WTC11 (cell line): ENCODE measurements at regions not wholly inside any gene's neighbourhood (a gene's known extent, or its start where the extent isn't known, plus 50 kb on each side); places are given as distances from the start of the nearest gene placed in this dataset.

ENCODE experiments used
- ATAC-seq: fragments of 200-7000 bp; cut with Tn5 transposase; 2 replicates; pipeline ENCODE4 v1.10.0; 2021; ENCODE audit warnings: mild to moderate bottlenecking, moderate library complexity
- CTCF ChIA-PET: fragments of 300-600 bp; sonication (Branson Sonifier 250); formaldehyde crosslinking; loops from one replicate; lab custom pipeline; 2021; ENCODE audit warnings: antibody characterized with exemption; lab: Charles Lee
- POLR2A ChIA-PET: fragments of 350-600 bp; sonication (Branson Sonifier 250); formaldehyde crosslinking; loops from one replicate; lab custom pipeline; 2021; ENCODE audit warnings: antibody characterized with exemption; lab: Charles Lee
- DNase-seq: peaks from one replicate; pipeline ENCODE4 v3.0.0; 2021; ENCODE audit warnings: low spot score
- H3K27ac Mint-ChIP-seq: 2 replicates; pipeline ENCODE4 v1.8.0; 2021; ENCODE audit warnings: mixed read lengths
- H3K27me3 Mint-ChIP-seq: 2 replicates; pipeline ENCODE4 v1.8.0; 2021; ENCODE audit warnings: low read depth, mild to moderate bottlenecking, moderate library complexity, mixed read lengths
- H3K36me3 Mint-ChIP-seq: 2 replicates; pipeline ENCODE4 v1.8.0; 2021; ENCODE audit warnings: mixed read lengths
- H3K4me1 Mint-ChIP-seq: 2 replicates; pipeline ENCODE4 v1.8.0; 2022; ENCODE audit warnings: mixed read lengths
- H3K4me3 Mint-ChIP-seq: 2 replicates; pipeline ENCODE4 v1.8.0; 2021; ENCODE audit warnings: mild to moderate bottlenecking, moderate library complexity, mixed read lengths
- H3K9me3 Mint-ChIP-seq: 2 replicates; pipeline ENCODE4 v1.8.0; 2021; ENCODE audit warnings: mixed read lengths
- AR ChIP-seq: fragments of 250-450 bp; sonication (Bioruptor Pico); IDR thresholded peaks from 2 replicates; pipeline ENCODE4 v1.9.0; 2021; ENCODE audit warnings: mild to moderate bottlenecking
- ATF2 ChIP-seq: sonication (generic); formaldehyde crosslinking; IDR thresholded peaks from 2 replicates; pipeline ENCODE4 v1.8.1; 2022; ENCODE audit warnings: low read depth, missing genetic modification reagents, borderline replicate concordance
- E2F4 ChIP-seq: sonication (generic); formaldehyde crosslinking; IDR thresholded peaks from 2 replicates; pipeline ENCODE4 v1.8.1; 2022; ENCODE audit warnings: low read depth, mild to moderate bottlenecking, moderate library complexity, missing genetic modification reagents, borderline replicate concordance
- ESRRA ChIP-seq: sonication (generic); formaldehyde crosslinking; IDR thresholded peaks from 2 replicates; pipeline ENCODE4 v1.8.1; 2022; ENCODE audit warnings: mild to moderate bottlenecking, missing genetic modification reagents, borderline replicate concordance
- ETV6 ChIP-seq: sonication (generic); formaldehyde crosslinking; IDR thresholded peaks from 2 replicates; pipeline ENCODE4 v1.8.1; 2022; ENCODE audit warnings: mild to moderate bottlenecking, missing genetic modification reagents
- FOXP1 ChIP-seq: sonication (generic); formaldehyde crosslinking; IDR thresholded peaks from 2 replicates; pipeline ENCODE4 v1.8.0; 2022; ENCODE audit warnings: missing genetic modification reagents, mild to moderate bottlenecking, moderate library complexity, borderline replicate concordance
- GRHL2 ChIP-seq: fragments of 250-450 bp; sonication (Bioruptor Pico); IDR thresholded peaks from 2 replicates; pipeline ENCODE4 v1.8.0; 2022; ENCODE audit warnings: mild to moderate bottlenecking, moderate library complexity; ENCODE audit not compliant: insufficient replicate concordance, severe bottlenecking
- GTF2I ChIP-seq: fragments of 250-450 bp; sonication (Bioruptor Pico); conservative IDR thresholded peaks from 2 replicates; pipeline ENCODE4 v1.4.0; 2021; ENCODE audit warnings: mild to moderate bottlenecking
- KAT7 ChIP-seq: sonication (generic); formaldehyde crosslinking; IDR thresholded peaks from 2 replicates; pipeline ENCODE4 v1.8.1; 2023; ENCODE audit warnings: missing genetic modification reagents, mild to moderate bottlenecking, borderline replicate concordance
- MYBL2 ChIP-seq: sonication (generic); formaldehyde crosslinking; IDR thresholded peaks from 2 replicates; pipeline ENCODE4 v1.8.1; 2023; ENCODE audit warnings: mild to moderate bottlenecking, moderate library complexity, missing genetic modification reagents
- NFATC4 ChIP-seq: fragments of 250-450 bp; sonication (Bioruptor Pico); IDR thresholded peaks from 2 replicates; pipeline ENCODE4 v1.9.0; 2021; ENCODE audit warnings: mild to moderate bottlenecking
- NFE2L1 ChIP-seq: sonication (generic); formaldehyde crosslinking; IDR thresholded peaks from 2 replicates; pipeline ENCODE4 v1.8.1; 2023; ENCODE audit warnings: missing genetic modification reagents
- PRRX2 ChIP-seq: fragments of 250-450 bp; sonication (Bioruptor Pico); IDR thresholded peaks from 2 replicates; pipeline ENCODE4 v1.8.0; 2021; ENCODE audit warnings: mild to moderate bottlenecking
- USF1 ChIP-seq: sonication (generic); formaldehyde crosslinking; IDR thresholded peaks from 2 replicates; pipeline ENCODE4 v1.8.0; 2022; ENCODE audit warnings: mild to moderate bottlenecking, missing genetic modification reagents
- USF2 ChIP-seq: sonication (generic); formaldehyde crosslinking; IDR thresholded peaks from 2 replicates; pipeline ENCODE4 v1.8.1; 2023; ENCODE audit warnings: mild to moderate bottlenecking, missing genetic modification reagents, moderate library complexity
- ZBTB21 ChIP-seq: sonication (generic); formaldehyde crosslinking; IDR thresholded peaks from 2 replicates; pipeline ENCODE4 v1.8.1; 2023; ENCODE audit warnings: mild to moderate bottlenecking, missing genetic modification reagents, borderline replicate concordance
- ZBTB43 ChIP-seq: sonication (generic); formaldehyde crosslinking; IDR thresholded peaks from 2 replicates; pipeline ENCODE4 v1.8.1; 2023; ENCODE audit warnings: mild to moderate bottlenecking, missing genetic modification reagents
- ZNF219 ChIP-seq: sonication (generic); formaldehyde crosslinking; IDR thresholded peaks from 2 replicates; pipeline ENCODE4 v1.8.0; 2023; ENCODE audit warnings: missing genetic modification reagents, mild to moderate bottlenecking, borderline replicate concordance
- ZNF416 ChIP-seq: fragments of 250-450 bp; sonication (Bioruptor Pico); IDR thresholded peaks from 2 replicates; pipeline ENCODE4 v1.9.0; 2021; ENCODE audit warnings: mild to moderate bottlenecking, inconsistent platforms
- ZNF512 ChIP-seq: sonication (generic); formaldehyde crosslinking; IDR thresholded peaks from 2 replicates; pipeline ENCODE4 v1.8.1; 2022; ENCODE audit warnings: missing genetic modification reagents, borderline replicate concordance
- ZNF671 ChIP-seq: fragments of 250-450 bp; sonication (Bioruptor Pico); IDR thresholded peaks from 2 replicates; pipeline ENCODE4 v1.8.0; 2021; ENCODE audit warnings: mild to moderate bottlenecking

GRCh38 chr6:13874191-13874549, 50.6 kb upstream of the RNF182 start:
- peaks cover 10% of the 10 kb centered on the region for H3K36me3 Mint-ChIP-seq
- ATAC-seq = no peak
- TF ChIP-seq GTF2I (CRISPR knock-in tag) (no peak), ZBTB21 (no peak), PRRX2 (no peak), NFATC4 (CRISPR knock-in tag) (no peak), ZNF416 (CRISPR knock-in tag) (no peak), ESRRA (no peak), GRHL2 (CRISPR knock-in tag) (no peak), ZBTB43 (CRISPR knock-in tag) (no peak), NFE2L1 (CRISPR knock-in tag) (no peak), ETV6 (CRISPR knock-in tag) (no peak)
- TF ChIP-seq, all 79 proteins: peak for 0
- CTCF ChIA-PET = interaction anchor here (0.6 to 2.2 kb wide), 14 partner anchors 14 to 259 kb away, joined by 3 to 14 read pairs (median 4); partner anchors contain the start of genes MCUR1, NOL7 and RNF182
- no peak for DNase-seq
- H3K9me3 Mint-ChIP-seq = peaks cover 29% of the 10 kb centered on the region
- peak overlapping the region; percentile 66 for H3K4me3 Mint-ChIP-seq
- H3K27me3 Mint-ChIP-seq = peaks cover 27% of the 10 kb centered on the region
- no peak overlapping the region; the same call in 1 of the 2 replicates for H3K27ac Mint-ChIP-seq
- peaks cover 21% of the 10 kb centered on the region for H3K4me1 Mint-ChIP-seq
- POLR2A ChIA-PET = interaction anchor here (1.7 kb wide), 1 partner anchor 13 kb away, joined by 6 read pairs; no protein-coding TSS in a partner anchor

GRCh38 chr6:13873288-13874190, 51.2 kb upstream of the RNF182 start:
- Mint-ChIP-seq H3K4me1 (peaks cover 21% of the 10 kb centered on the region), H3K36me3 (peaks cover 10% of the 10 kb centered on the region), H3K27ac (no peak overlapping the region; the same call in 1 of the 2 replicates), H3K27me3 (peaks cover 27% of the 10 kb centered on the region), H3K9me3 (peaks cover 25% of the 10 kb centered on the region), H3K4me3 (peak overlapping the region; percentile 66)
- DNase-seq (peak; percentile 93), ATAC-seq (peak; percentile 90)
- ChIA-PET CTCF (interaction anchor here (0.9 to 2.2 kb wide), 14 partner anchors 14 to 258 kb away, joined by 3 to 14 read pairs (median 4); partner anchors contain the start of genes MCUR1, NOL7 and RNF182), POLR2A (interaction anchor here (1.7 kb wide), 1 partner anchor 12 kb away, joined by 6 read pairs; no protein-coding TSS in a partner anchor)
- TF ChIP-seq MYBL2 (CRISPR knock-in tag) (peak; percentile 98), ZNF219 (CRISPR knock-in tag) (peak; percentile 97), E2F4 (CRISPR knock-in tag) (peak; percentile 88), ZNF671 (CRISPR knock-in tag) (no peak; the same call in 1 of the 2 replicates), ZNF512 (CRISPR knock-in tag) (peak; percentile 67; the same call in 1 of the 2 replicates), FOXP1 (peak; percentile 100), ETV6 (CRISPR knock-in tag) (peak; percentile 96), KAT7 (peak; percentile 57; the same call in 1 of the 2 replicates), USF2 (CRISPR knock-in tag) (no peak; the same call in none of the 2 replicates), ATF2 (CRISPR knock-in tag) (peak; percentile 96), USF1 (CRISPR knock-in tag) (peak; percentile 88), AR (no peak)
